ENCODE measurements at regions not wholly inside any gene's neighbourhood (a gene's known extent, or its start where the extent isn't known, plus 50 kb on each side); places are given as distances from the start of the nearest gene placed in this dataset.

DNA sequence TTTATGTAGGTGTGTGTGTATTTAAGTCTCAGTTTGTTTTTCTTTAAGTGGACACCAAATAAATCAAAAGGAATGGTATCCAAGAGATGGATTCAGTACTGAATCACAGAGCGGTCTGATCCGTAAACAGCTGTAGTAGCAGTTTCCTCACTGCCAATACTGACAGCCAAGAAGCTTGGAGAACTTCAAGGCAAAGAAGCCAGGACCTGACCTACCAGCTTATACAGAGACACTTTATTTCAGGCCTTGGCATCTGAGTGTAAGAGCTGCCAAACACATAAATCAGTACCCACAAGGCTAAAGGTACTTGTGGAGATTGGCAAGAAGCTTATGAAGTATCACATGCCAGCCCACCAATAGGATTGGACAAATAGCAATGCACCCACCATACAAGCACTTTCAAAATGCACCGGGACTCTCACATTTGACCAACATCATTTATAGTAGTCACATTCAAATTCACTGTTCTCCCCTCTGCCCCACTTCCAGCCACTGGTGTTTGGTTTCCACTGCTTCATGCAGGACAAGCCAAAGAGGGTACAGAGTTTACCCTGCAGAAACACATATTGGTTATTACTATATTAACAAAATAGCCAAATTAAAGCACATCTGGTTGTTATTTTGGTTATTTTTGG lies 357.9 kb downstream of the KLF12 start:
- Histone ChIP-seq H3K9me3 (no peaks in the 10 kb centered on the region), H3K27ac (no peak overlapping the region), H3K27me3 (no peaks in the 10 kb centered on the region), H3K36me3 (no peaks in the 10 kb centered on the region), H3K4me1 (no peaks in the 10 kb centered on the region), H3K4me3 (no peak overlapping the region)
- 73 to 78% methylated on average over 3 of the region's 3 CpGs for WGBS, 2 donors
- TF ChIP-seq EP300 (IDR thresholded peaks at IDR 0.05) = no peak
- DNase-seq (ENCODE audit: low spot score in 2 of 2) = no peak

DNA sequence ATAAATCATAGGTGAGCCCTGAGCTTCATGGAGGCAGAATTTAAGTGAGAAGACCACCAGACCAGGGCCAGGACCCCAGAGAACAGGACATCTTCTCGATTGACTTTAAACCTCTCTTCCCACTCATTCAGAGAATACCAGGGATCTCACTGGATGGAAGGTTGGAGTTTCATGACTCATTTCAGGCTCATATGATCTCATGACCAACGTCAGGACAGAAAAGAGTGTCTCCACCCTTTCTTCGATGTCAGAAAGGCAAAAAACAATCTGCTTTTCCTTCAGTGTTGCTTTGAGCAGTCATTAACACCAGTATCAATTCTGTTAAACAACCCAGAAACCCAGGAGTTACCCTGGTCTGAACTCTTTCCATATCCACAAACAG lies 361.0 kb downstream of the KLF12 start:
- TF ChIP-seq EP300 (IDR thresholded peaks at IDR 0.05) (no peak), POLR2A (IDR thresholded peaks at IDR 0.05) (no peak)
- TF ChIP-seq, protein P1, sequence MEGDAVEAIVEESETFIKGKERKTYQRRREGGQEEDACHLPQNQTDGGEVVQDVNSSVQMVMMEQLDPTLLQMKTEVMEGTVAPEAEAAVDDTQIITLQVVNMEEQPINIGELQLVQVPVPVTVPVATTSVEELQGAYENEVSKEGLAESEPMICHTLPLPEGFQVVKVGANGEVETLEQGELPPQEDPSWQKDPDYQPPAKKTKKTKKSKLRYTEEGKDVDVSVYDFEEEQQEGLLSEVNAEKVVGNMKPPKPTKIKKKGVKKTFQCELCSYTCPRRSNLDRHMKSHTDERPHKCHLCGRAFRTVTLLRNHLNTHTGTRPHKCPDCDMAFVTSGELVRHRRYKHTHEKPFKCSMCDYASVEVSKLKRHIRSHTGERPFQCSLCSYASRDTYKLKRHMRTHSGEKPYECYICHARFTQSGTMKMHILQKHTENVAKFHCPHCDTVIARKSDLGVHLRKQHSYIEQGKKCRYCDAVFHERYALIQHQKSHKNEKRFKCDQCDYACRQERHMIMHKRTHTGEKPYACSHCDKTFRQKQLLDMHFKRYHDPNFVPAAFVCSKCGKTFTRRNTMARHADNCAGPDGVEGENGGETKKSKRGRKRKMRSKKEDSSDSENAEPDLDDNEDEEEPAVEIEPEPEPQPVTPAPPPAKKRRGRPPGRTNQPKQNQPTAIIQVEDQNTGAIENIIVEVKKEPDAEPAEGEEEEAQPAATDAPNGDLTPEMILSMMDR (IDR thresholded peaks at IDR 0.05) = no peak
- 85 to 87% methylated on average over 3 of the region's 3 CpGs for WGBS, 2 donors
- no peak overlapping the region for H3K27ac ChIP-seq
- no peaks in the 10 kb centered on the region for H3K27me3 ChIP-seq
- DNase-seq (ENCODE audit: low spot score in 2 of 2) = no peak
- H3K4me3 ChIP-seq = no peak overlapping the region
- H3K9me3 ChIP-seq = no peaks in the 10 kb centered on the region
- no peaks in the 10 kb centered on the region for H3K36me3 ChIP-seq
- H3K4me1 ChIP-seq = no peaks in the 10 kb centered on the region

DNA sequence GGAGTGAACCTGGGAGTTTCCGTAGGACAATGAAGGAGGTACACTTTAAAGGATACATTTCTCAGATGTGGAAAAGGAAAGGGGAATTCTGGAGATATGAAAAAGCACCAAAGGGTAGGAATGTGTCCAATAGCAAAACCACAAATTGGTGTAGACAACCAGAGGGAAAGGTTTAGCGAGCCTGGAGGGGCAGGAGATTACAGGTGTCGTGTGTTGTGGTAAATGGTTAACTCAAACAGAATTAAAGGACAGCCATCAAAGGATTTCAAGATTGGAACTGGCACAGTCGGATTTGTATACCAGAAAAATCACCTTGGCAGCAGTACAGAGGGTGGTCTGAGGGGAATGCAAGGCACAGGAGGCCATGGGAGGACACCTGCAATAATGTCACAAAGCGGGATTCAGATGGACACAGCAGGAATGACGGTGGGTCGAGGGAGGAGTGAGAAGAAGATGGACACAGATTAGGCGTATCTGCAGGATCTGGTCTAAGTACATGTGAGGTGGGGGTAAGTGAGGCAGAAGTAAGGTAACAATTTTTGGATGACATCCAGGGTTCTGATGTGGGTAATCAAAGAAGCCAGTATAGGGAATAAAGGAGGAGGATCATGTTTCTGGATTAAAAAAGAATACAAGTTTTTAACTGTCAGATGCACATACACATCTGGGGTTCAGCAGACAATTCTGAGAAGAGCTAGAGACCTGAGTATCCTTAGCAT lies 361.6 kb downstream of the KLF12 start:
- WGBS, 2 donors = 80 to 82% methylated on average over 8 of the region's 8 CpGs
- TF ChIP-seq POLR2A (IDR thresholded peaks at IDR 0.05) (no peak), EP300 (IDR thresholded peaks at IDR 0.05) (no peak)
- TF ChIP-seq, protein P1 (IDR thresholded peaks at IDR 0.05) = no peak
- DNase-seq (ENCODE audit: low spot score in 2 of 2) = no peak

DNA sequence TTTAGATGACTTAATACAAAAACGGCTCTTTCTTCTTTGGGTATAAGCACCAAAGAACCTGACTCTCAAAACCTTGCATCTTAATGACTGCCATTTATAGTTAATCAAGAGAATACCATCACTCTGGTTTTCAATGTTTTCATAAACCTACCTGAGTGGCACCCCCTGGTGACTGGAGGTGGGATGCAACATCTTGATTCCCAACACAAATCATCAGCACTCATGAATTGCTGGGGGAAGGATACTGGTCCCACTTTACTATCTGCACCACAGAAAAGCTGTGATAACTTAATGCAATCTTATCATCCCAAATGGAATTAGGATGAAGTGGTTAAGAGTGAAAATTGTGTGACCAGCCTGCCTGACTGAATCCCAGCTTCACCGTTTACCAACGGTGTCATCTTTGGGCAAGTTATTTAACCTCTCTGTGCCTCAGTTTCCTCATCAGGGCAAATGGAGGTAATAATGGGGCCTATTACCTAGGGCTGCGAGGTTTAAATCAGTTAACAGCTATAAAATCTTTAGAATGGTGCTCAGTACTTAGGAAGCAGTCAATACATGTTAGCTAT lies 366.4 kb downstream of the KLF12 start:
- TF ChIP-seq, protein P1 (IDR thresholded peaks at IDR 0.05) = peak in 2 of 5 experiments; percentile 6 to 8
- TF ChIP-seq EP300 (IDR thresholded peaks at IDR 0.05) = no peak
- 84% methylated on average over 4 of the region's 4 CpGs for WGBS, 2 donors
- Histone ChIP-seq H3K27ac (peak overlapping the region in 1 of 4 donors; percentile 9), H3K9me3 (no peaks in the 10 kb centered on the region), H3K27me3 (no peaks in the 10 kb centered on the region), H3K4me3 (no peak overlapping the region), H3K4me1 (peaks cover 0 to 27% (median 26%) of the 10 kb centered on the region in 4 donors), H3K36me3 (no peaks in the 10 kb centered on the region)
- DNase-seq (ENCODE audit: low spot score in 2 of 2) = no peak

More for the DNA sequence above, 361.6 kb downstream of the KLF12 start:
- Histone ChIP-seq H3K27me3 (no peaks in the 10 kb centered on the region), H3K36me3 (no peaks in the 10 kb centered on the region), H3K27ac (no peak overlapping the region), H3K4me1 (peaks cover 0 to under 1% (median under 1%) of the 10 kb centered on the region in 4 donors), H3K9me3 (no peaks in the 10 kb centered on the region), H3K4me3 (no peak overlapping the region)

DNA sequence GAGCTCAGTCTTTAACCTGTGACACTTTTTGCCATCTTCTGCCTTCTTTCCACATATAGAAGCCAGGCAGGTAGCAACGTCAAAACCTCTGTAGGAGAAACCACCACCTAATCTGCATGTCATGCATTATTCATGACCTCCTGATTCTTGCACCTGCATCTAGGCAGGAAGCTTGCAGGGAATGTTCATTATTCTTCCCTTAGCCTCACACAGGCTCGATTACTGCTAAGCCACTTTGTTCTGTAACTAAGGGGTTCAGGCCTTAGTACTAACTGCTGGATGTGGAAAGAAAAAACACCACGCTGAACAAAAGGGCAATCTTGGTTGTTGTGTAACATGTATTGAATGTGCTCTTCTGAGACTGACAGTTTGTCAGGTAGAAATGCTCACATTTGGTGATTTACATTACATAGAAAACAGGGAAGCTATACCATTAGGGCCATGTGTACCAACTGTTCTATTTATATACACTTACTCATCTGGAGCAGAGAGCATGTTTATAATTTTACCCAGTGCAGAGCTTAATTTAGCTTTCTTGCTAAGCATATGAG lies 366.9 kb downstream of the KLF12 start:
- TF ChIP-seq POLR2A (IDR thresholded peaks at IDR 0.05) (no peak), EP300 (IDR thresholded peaks at IDR 0.05) (no peak)
- TF ChIP-seq, protein P1 (IDR thresholded peaks at IDR 0.05) = no peak
- DNase-seq (ENCODE audit: low spot score in 2 of 2) = no peak
- H3K27ac ChIP-seq = peak overlapping the region in 2 of 4 donors; percentile 9 to 79
- no peaks in the 10 kb centered on the region for H3K27me3 ChIP-seq
- no peaks in the 10 kb centered on the region for H3K9me3 ChIP-seq
- 34 to 39% methylated on average over 3 of the region's 3 CpGs for WGBS, 2 donors
- H3K4me1 ChIP-seq = peaks cover 0 to 27% (median 26%) of the 10 kb centered on the region in 4 donors
- no peaks in the 10 kb centered on the region for H3K36me3 ChIP-seq
- no peak overlapping the region for H3K4me3 ChIP-seq
